ENCODE measurements at regions not wholly inside any gene's neighbourhood (a gene's known extent, or its start where the extent isn't known, plus 50 kb on each side); places are given as distances from the start of the nearest gene placed in this dataset.

GRCh38 chr14:38824706-38825105 is 278.3 kb downstream of the SEC23A start:
- no peak for FAIRE-seq
- H2BK20ac ChIP-seq (ENCODE audit: low read length), result no peak overlapping the region
- no peak overlapping the region for H2BK5ac ChIP-seq (ENCODE audit: low read depth, low read length)
- H3K23me2 ChIP-seq (ENCODE audit: low read depth, low read length), result no peaks in the 10 kb centered on the region
- no peak overlapping the region for H3K18ac ChIP-seq (ENCODE audit: extremely low read depth, low read length)
- H2BK12ac ChIP-seq (ENCODE audit: low read depth, low read length), result no peak overlapping the region
- 0 out of 4 replicates have a peak, but pooled peaks cover 0 to 5% of the 10 kb centered on the region in 2 experiments for H3K9me3 ChIP-seq (ENCODE audit: insufficient read depth in 2 of 2, low read depth in 1 of 2, low read length in 1 of 2)
- H3K56ac ChIP-seq (replicated peaks; ENCODE audit: insufficient read length, low read depth, low read length), result no peak overlapping the region
- no peak overlapping the region for H2BK15ac ChIP-seq (ENCODE audit: low read length)
- no peak overlapping the region for H4K91ac ChIP-seq (replicated peaks; ENCODE audit: insufficient read length, low read length)
- no peak overlapping the region for H4K8ac ChIP-seq (ENCODE audit: extremely low read depth, insufficient read depth, low read length)
- H3K23ac ChIP-seq (ENCODE audit: insufficient read length), result no peak overlapping the region
- no peak overlapping the region for H2AK5ac ChIP-seq (ENCODE audit: low read depth, low read length)
- H3K4me3 ChIP-seq (ENCODE audit: extremely low read depth in 1 of 4, insufficient read depth in 2 of 4, low read depth in 3 of 4, low read length in 4 of 4), result no peak overlapping the region
- H3K4me1 ChIP-seq (replicated peaks in 1 of 4; ENCODE audit: control insufficient read depth in 3 of 4, insufficient read depth in 4 of 4, low read length in 3 of 4), result 0 out of 7 replicates have a peak, but pooled peaks cover 0 to 3% (median 0%) of the 10 kb centered on the region in 4 experiments
- ChIA-PET CTCF (ENCODE audit: partially characterized antibody) (no interaction called here), POLR2A (ENCODE audit: partially characterized antibody) (no interaction called here)
- H3K4me2 ChIP-seq (ENCODE audit: insufficient read depth in 1 of 2, low read depth in 2 of 2, low read length in 2 of 2), result no peak overlapping the region
- H4K5ac ChIP-seq (ENCODE audit: insufficient read length, low read depth, low read length), result no peak overlapping the region
- H3K36me3 ChIP-seq (ENCODE audit: control insufficient read depth in 2 of 4, insufficient read depth in 4 of 4, low read length in 3 of 4), result no peaks in the 10 kb centered on the region
- H3K79me2 ChIP-seq (ENCODE audit: control insufficient read depth in 1 of 2, insufficient read depth in 2 of 2, low read length in 2 of 2), result no peaks in the 10 kb centered on the region
- H3K9ac ChIP-seq (replicated peaks in 1 of 4; ENCODE audit: extremely low read depth in 1 of 4, low read depth in 3 of 4, low read length in 3 of 4), result no peak overlapping the region
- H2AFZ ChIP-seq (ENCODE audit: low read length), result no peak overlapping the region
- no peaks in the 10 kb centered on the region for H4K20me1 ChIP-seq (replicated peaks in 1 of 2; ENCODE audit: control insufficient read depth in 1 of 2, insufficient read depth in 2 of 2, low read length in 2 of 2)
- H2BK120ac ChIP-seq (replicated peaks; ENCODE audit: low read depth, low read length), result no peak overlapping the region
- 82% methylated on average over 2 of the region's 2 CpGs; no CpG with 5 or more reads in 1 of the 2 experiments for WGBS, 2 experiments (ENCODE audit: extremely low coverage in 1 of 2, insufficient coverage in 1 of 2, insufficient read length in 1 of 2, insufficient replicate concordance in 2 of 2, low coverage in 1 of 2, low lambda C conversion rate in 2 of 2, missing lambda C conversion rate in 1 of 2)
- DNase-seq (ENCODE audit: low read depth in 1 of 2, low spot score in 2 of 2), result no peak
- no peaks in the 10 kb centered on the region for H3K79me1 ChIP-seq (ENCODE audit: low read depth, low read length)
- no peak overlapping the region for H3K4ac ChIP-seq (replicated peaks; ENCODE audit: insufficient read length, low read depth, low read length)
- H3K14ac ChIP-seq (ENCODE audit: insufficient read length), result no peak overlapping the region
- no peaks in the 10 kb centered on the region for H3K27me3 ChIP-seq (replicated peaks in 1 of 4; ENCODE audit: control insufficient read depth in 3 of 4, extremely low read depth in 1 of 4, insufficient read depth in 3 of 4, low read length in 3 of 4)
- no peak overlapping the region for H3K27ac ChIP-seq (ENCODE audit: low read depth, low read length)
- TF ChIP-seq RAD21 (IDR thresholded peaks at IDR 0.05 in 1 of 2, conservative IDR thresholded peaks at IDR 0.05 in 1 of 2; ENCODE audit: low read depth in 2 of 2, low read length in 2 of 2) (no peak), CTBP2 (IDR thresholded peaks at IDR 0.05; ENCODE audit: borderline replicate concordance, insufficient read depth, insufficient read length, low read length) (no peak), CEBPB (IDR thresholded peaks at IDR 0.05; ENCODE audit: low read depth, low read length) (no peak), EP300 (IDR thresholded peaks at IDR 0.05; ENCODE audit: borderline replicate concordance in 1 of 2, low read depth in 2 of 2, low read length in 2 of 2) (no peak), CHD1 (IDR thresholded peaks at IDR 0.05; ENCODE audit: low read depth, low read length) (no peak), BRCA1 (IDR thresholded peaks at IDR 0.05; ENCODE audit: low read depth, low read length) (no peak), ATF3 (IDR thresholded peaks at IDR 0.05; ENCODE audit: insufficient read depth, low read depth, low read length) (no peak), ATF2 (IDR thresholded peaks at IDR 0.05; ENCODE audit: low read length) (no peak), BCL11A (IDR thresholded peaks at IDR 0.05; ENCODE audit: low read depth in 2 of 2, low read length in 2 of 2) (no peak), JUN (IDR thresholded peaks at IDR 0.05; ENCODE audit: low read depth, low read length) (no peak), CBX8 (IDR thresholded peaks at IDR 0.05; ENCODE audit: borderline replicate concordance, low read depth, low read length) (no peak)

All from H1 (cell line).